ENCODE measurements at regions not wholly inside any gene's neighbourhood (a gene's known extent, or its start where the extent isn't known, plus 50 kb on each side); places are given as distances from the start of the nearest gene placed in this dataset.

DNA sequence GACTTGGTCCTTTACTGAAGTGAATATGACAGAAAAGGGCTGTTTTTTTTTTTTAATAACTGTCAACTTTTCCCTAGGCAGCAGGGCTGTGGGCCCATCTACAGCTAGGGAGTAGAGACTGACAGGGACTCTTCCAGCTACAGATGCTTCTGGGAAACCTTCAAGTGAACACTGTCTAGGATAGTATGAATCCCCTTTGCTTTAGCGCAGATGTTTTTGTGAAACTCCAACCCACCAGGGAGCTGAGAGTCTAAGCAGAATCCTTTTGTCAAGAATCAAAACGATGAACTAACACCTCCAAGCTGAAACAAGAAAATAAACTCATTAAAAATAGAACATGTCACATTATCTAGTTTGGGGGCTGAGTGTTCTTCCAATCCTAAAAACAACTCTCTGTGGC, 219.7 kb upstream of the FGF13 start:
- TF ChIP-seq NFYB (IDR thresholded peaks at IDR 0.05; ENCODE audit: extremely low read depth, insufficient read length) (no peak), ZC3H11A (IDR thresholded peaks at IDR 0.05; ENCODE audit: low read depth, low read length) (no peak), CTCF (IDR thresholded peaks at IDR 0.05 in 2 of 3, conservative IDR thresholded peaks at IDR 0.05 in 1 of 3; ENCODE audit: insufficient read depth in 2 of 3, low read depth in 1 of 3, low read length in 3 of 3) (no peak), E2F1 (CRISPR knock-in tag; IDR thresholded peaks at IDR 0.05) (no peak), EP300 (IDR thresholded peaks at IDR 0.05; ENCODE audit: low read length) (no peak), FOXP1 (CRISPR knock-in tag; IDR thresholded peaks at IDR 0.05) (no peak), CBX5 (IDR thresholded peaks at IDR 0.05; ENCODE audit: borderline replicate concordance, low read depth) (no peak), FOXA1 (IDR thresholded peaks at IDR 0.05; ENCODE audit: borderline replicate concordance) (no peak), FOXA3 (CRISPR knock-in tag; conservative IDR thresholded peaks at IDR 0.05 in 1 of 2, IDR thresholded peaks at IDR 0.05 in 1 of 2) (no peak), HDGF (IDR thresholded peaks at IDR 0.05) (no peak), CHAMP1 (IDR thresholded peaks at IDR 0.05) (no peak), POLR2AphosphoS5 (IDR thresholded peaks at IDR 0.05; ENCODE audit: control insufficient read depth, insufficient read depth, low read depth, low read length) (no peak), ELK1 (CRISPR knock-in tag; IDR thresholded peaks at IDR 0.05) (no peak), ZNF274 (IDR thresholded peaks at IDR 0.05; ENCODE audit: borderline replicate concordance, low read depth, low read length) (no peak)
